OCI-LY7 (cell line): ENCODE measurements at regions not wholly inside any gene's neighbourhood (a gene's known extent, or its start where the extent isn't known, plus 50 kb on each side); places are given as distances from the start of the nearest gene placed in this dataset.

Source experiments
- EZH2phosphoT487 ChIP-seq: fragments of 200-600 bp; sonication (generic); IDR thresholded peaks from 2 replicates; pipeline ENCODE4 v1.6.1; 2018; ENCODE audit warnings: low read depth, borderline replicate concordance, mild to moderate bottlenecking, mixed run types, antibody characterized with exemption, low read length, moderate library complexity, mixed read lengths
- TF ChIP-seq, protein P1 (sequence below): fragments of 200-600 bp; sonication (generic); conservative IDR thresholded peaks from 2 replicates; pipeline ENCODE4 v1.5.1; 2014; ENCODE audit warnings: mild to moderate bottlenecking, antibody characterized with exemption, low read length, moderate library complexity, mixed read lengths

- TF ChIP-seq, protein P1, sequence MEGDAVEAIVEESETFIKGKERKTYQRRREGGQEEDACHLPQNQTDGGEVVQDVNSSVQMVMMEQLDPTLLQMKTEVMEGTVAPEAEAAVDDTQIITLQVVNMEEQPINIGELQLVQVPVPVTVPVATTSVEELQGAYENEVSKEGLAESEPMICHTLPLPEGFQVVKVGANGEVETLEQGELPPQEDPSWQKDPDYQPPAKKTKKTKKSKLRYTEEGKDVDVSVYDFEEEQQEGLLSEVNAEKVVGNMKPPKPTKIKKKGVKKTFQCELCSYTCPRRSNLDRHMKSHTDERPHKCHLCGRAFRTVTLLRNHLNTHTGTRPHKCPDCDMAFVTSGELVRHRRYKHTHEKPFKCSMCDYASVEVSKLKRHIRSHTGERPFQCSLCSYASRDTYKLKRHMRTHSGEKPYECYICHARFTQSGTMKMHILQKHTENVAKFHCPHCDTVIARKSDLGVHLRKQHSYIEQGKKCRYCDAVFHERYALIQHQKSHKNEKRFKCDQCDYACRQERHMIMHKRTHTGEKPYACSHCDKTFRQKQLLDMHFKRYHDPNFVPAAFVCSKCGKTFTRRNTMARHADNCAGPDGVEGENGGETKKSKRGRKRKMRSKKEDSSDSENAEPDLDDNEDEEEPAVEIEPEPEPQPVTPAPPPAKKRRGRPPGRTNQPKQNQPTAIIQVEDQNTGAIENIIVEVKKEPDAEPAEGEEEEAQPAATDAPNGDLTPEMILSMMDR = no peak
- TF ChIP-seq EZH2phosphoT487 = no peak
Measured at GRCh38 chr4:144284026-144284425, 143.5 kb upstream of the GYPA start.
